ENCODE measurements at regions not wholly inside any gene's neighbourhood (a gene's known extent, or its start where the extent isn't known, plus 50 kb on each side); places are given as distances from the start of the nearest gene placed in this dataset.

DNA sequence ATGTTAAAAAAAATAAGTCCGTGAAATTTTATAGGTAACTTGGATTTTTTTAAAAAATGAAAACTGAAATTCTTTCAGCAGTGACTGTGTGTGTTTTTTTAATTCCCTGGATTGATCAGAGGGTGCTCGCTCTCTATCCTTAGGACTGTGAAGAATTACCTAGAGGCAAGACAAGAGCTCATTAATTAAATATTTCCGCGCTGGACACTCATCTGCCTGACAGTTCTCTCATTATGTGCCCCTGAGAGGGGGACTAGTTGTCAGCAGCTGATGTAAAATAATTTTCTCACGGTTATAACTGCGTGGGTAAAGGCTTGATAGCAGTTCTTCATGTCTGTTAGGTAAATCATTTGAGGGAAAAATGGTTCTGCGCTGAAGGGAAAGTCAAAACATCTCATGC is 101.3 kb downstream of the PTCSC3 start:
- peaks cover 1% of the 10 kb centered on the region for H3K4me1 ChIP-seq (ENCODE audit: insufficient read depth, low read length, poor library complexity, severe bottlenecking)
- no peaks in the 10 kb centered on the region for H4K20me1 ChIP-seq (ENCODE audit: insufficient read depth, low read length, poor library complexity, severe bottlenecking)
- H3K9me3 ChIP-seq (ENCODE audit: insufficient read depth, low read depth, low read length) = no peaks in the 10 kb centered on the region
- H3K9me2 ChIP-seq (replicated peaks; ENCODE audit: low read depth, low read length) = no peaks in the 10 kb centered on the region
- no peak for TF ChIP-seq EZH2phosphoT487 (IDR thresholded peaks at IDR 0.05; ENCODE audit: borderline replicate concordance)
- TF ChIP-seq, protein P1, sequence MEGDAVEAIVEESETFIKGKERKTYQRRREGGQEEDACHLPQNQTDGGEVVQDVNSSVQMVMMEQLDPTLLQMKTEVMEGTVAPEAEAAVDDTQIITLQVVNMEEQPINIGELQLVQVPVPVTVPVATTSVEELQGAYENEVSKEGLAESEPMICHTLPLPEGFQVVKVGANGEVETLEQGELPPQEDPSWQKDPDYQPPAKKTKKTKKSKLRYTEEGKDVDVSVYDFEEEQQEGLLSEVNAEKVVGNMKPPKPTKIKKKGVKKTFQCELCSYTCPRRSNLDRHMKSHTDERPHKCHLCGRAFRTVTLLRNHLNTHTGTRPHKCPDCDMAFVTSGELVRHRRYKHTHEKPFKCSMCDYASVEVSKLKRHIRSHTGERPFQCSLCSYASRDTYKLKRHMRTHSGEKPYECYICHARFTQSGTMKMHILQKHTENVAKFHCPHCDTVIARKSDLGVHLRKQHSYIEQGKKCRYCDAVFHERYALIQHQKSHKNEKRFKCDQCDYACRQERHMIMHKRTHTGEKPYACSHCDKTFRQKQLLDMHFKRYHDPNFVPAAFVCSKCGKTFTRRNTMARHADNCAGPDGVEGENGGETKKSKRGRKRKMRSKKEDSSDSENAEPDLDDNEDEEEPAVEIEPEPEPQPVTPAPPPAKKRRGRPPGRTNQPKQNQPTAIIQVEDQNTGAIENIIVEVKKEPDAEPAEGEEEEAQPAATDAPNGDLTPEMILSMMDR (conservative IDR thresholded peaks at IDR 0.05; ENCODE audit: low read length) = no peak
- H3K79me2 ChIP-seq (ENCODE audit: insufficient read depth, low read length) = no peaks in the 10 kb centered on the region
- no peak overlapping the region for H3K4me2 ChIP-seq (ENCODE audit: low read depth, low read length, poor library complexity, severe bottlenecking)
- no peaks in the 10 kb centered on the region for H3F3A ChIP-seq (ENCODE audit: low read depth)
- no peak overlapping the region for H3K9ac ChIP-seq (ENCODE audit: low read depth, low read length, poor library complexity, severe bottlenecking)
- no peak overlapping the region for H2AFZ ChIP-seq (ENCODE audit: low read length)
- no peaks in the 10 kb centered on the region for H3K36me3 ChIP-seq (ENCODE audit: insufficient read depth, low read length)
- no peak overlapping the region for H3K4me3 ChIP-seq (ENCODE audit: low read length, poor library complexity, severe bottlenecking)
- no peaks in the 10 kb centered on the region for H3K27me3 ChIP-seq (ENCODE audit: insufficient read depth, low read length, poor library complexity, severe bottlenecking)

GRCh38 chr14:36070720-36071043 is 105.8 kb downstream of the PTCSC3 start:
- no peaks in the 10 kb centered on the region for H4K20me1 ChIP-seq (ENCODE audit: insufficient read depth, low read length, poor library complexity, severe bottlenecking)
- no peak for TF ChIP-seq EZH2phosphoT487 (IDR thresholded peaks at IDR 0.05; ENCODE audit: borderline replicate concordance)
- TF ChIP-seq, protein P1 (conservative IDR thresholded peaks at IDR 0.05; ENCODE audit: low read length) = no peak
- peaks cover 5% of the 10 kb centered on the region for H3K4me1 ChIP-seq (ENCODE audit: insufficient read depth, low read length, poor library complexity, severe bottlenecking)
- no peaks in the 10 kb centered on the region for H3K79me2 ChIP-seq (ENCODE audit: insufficient read depth, low read length)
- no peak overlapping the region for H2AFZ ChIP-seq (ENCODE audit: low read length)
- no peak overlapping the region for H3K4me3 ChIP-seq (ENCODE audit: low read length, poor library complexity, severe bottlenecking)
- no peaks in the 10 kb centered on the region for H3F3A ChIP-seq (ENCODE audit: low read depth)
- H3K9me3 ChIP-seq (ENCODE audit: insufficient read depth, low read depth, low read length) = no peaks in the 10 kb centered on the region
- H3K27me3 ChIP-seq (ENCODE audit: insufficient read depth, low read length, poor library complexity, severe bottlenecking) = no peaks in the 10 kb centered on the region
- no peak overlapping the region for H3K4me2 ChIP-seq (ENCODE audit: low read depth, low read length, poor library complexity, severe bottlenecking)
- H3K9ac ChIP-seq (ENCODE audit: low read depth, low read length, poor library complexity, severe bottlenecking) = no peak overlapping the region
- H3K9me2 ChIP-seq (replicated peaks; ENCODE audit: low read depth, low read length) = no peaks in the 10 kb centered on the region
- H3K36me3 ChIP-seq (ENCODE audit: insufficient read depth, low read length) = no peaks in the 10 kb centered on the region

DNA sequence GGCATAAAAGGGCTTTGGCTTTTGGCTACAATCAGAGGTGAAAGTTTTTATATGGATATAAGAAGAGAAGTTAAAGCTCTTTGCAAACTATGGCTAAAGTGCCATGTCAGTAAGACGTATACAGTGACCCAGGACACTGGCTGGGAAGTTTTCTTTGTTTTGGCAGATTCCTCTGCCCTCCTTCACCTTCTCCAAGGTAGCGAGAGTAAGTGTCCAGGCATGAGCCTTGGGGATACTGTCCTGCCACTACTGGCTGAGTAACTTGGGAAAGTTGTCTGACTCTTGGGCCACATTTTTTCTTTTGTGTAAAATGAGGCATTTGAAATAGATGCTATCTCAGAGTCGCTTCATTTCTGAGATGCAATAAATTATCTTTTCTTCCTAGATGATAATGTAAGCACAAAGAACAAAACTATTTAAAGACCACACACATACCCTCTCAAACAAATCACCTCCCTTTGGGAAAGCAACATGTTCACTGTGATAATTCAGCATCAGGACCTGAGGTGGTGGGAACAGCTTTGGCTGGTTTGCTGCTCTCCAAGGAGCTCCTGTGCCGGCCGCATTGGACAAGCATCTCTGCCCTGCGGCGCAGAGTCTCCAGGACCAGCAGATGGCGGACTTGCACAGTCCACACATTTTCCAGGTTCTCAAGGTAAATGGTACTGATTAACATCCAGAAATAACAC is 106.3 kb downstream of the PTCSC3 start:
- Histone ChIP-seq H3K79me2 (ENCODE audit: insufficient read depth, low read length) (no peaks in the 10 kb centered on the region), H3K27me3 (ENCODE audit: insufficient read depth, low read length, poor library complexity, severe bottlenecking) (no peaks in the 10 kb centered on the region), H3K9me2 (replicated peaks; ENCODE audit: low read depth, low read length) (no peaks in the 10 kb centered on the region), H2AFZ (ENCODE audit: low read length) (peak overlapping the region; percentile 76), H3K4me1 (ENCODE audit: insufficient read depth, low read length, poor library complexity, severe bottlenecking) (peaks cover 5% of the 10 kb centered on the region), H3K4me3 (ENCODE audit: low read length, poor library complexity, severe bottlenecking) (peak overlapping the region; percentile 45), H3K36me3 (ENCODE audit: insufficient read depth, low read length) (no peaks in the 10 kb centered on the region), H3K9ac (ENCODE audit: low read depth, low read length, poor library complexity, severe bottlenecking) (no peak overlapping the region), H4K20me1 (ENCODE audit: insufficient read depth, low read length, poor library complexity, severe bottlenecking) (no peaks in the 10 kb centered on the region), H3K9me3 (ENCODE audit: insufficient read depth, low read depth, low read length) (no peaks in the 10 kb centered on the region), H3F3A (ENCODE audit: low read depth) (no peaks in the 10 kb centered on the region), H3K4me2 (ENCODE audit: low read depth, low read length, poor library complexity, severe bottlenecking) (peak overlapping the region; percentile 53)
- TF ChIP-seq, protein P1 (conservative IDR thresholded peaks at IDR 0.05; ENCODE audit: low read length) = peak; percentile 87
- TF ChIP-seq EZH2phosphoT487 (IDR thresholded peaks at IDR 0.05; ENCODE audit: borderline replicate concordance) = no peak

All from Loucy (cell line).